OCI-LY1 (cell line): ENCODE measurements at regions not wholly inside any gene's neighbourhood (a gene's known extent, or its start where the extent isn't known, plus 50 kb on each side); places are given as distances from the start of the nearest gene placed in this dataset.

Experiments used
- H2AFZ ChIP-seq: fragments of 200-600 bp; sonication (generic), shearing (Covaris generic); 2 replicates; pipeline ENCODE4 v1.6.0; 2014; ENCODE audit warnings: antibody characterized with exemption, mild to moderate bottlenecking, low read length
- H3F3A ChIP-seq: fragments of 200-600 bp; sonication (generic), shearing (Covaris generic); 2 replicates; pipeline ENCODE4 v1.6.0; 2014; ENCODE audit warnings: mild to moderate bottlenecking, antibody characterized with exemption, low read length, moderate library complexity; ENCODE audit not compliant: insufficient read depth
- H3K27ac ChIP-seq: fragments of 200-600 bp; sonication (generic); 2 replicates; pipeline ENCODE4 v1.5.1; 2014; ENCODE audit warnings: low read length, mixed run types, mild to moderate bottlenecking, low read depth; ENCODE audit not compliant: poor library complexity, severe bottlenecking
- H3K27me3 ChIP-seq: fragments of 200-600 bp; sonication (generic); 2 replicates; pipeline ENCODE4 v1.6.0; 2014; ENCODE audit warnings: antibody characterized with exemption, mild to moderate bottlenecking, low read length, moderate library complexity; ENCODE audit not compliant: insufficient read depth
- H3K36me3 ChIP-seq: fragments of 200-600 bp; sonication (generic); 2 replicates; pipeline ENCODE4 v1.6.1; 2014; ENCODE audit warnings: mild to moderate bottlenecking, antibody characterized with exemption, low read length, moderate library complexity, mixed read lengths; ENCODE audit not compliant: insufficient read depth
- H3K4me1 ChIP-seq: fragments of 200-600 bp; sonication (generic); 2 replicates; pipeline ENCODE4 v1.5.1; 2014; ENCODE audit warnings: mild to moderate bottlenecking, low read length, moderate library complexity; ENCODE audit not compliant: insufficient read depth, severe bottlenecking
- H3K4me2 ChIP-seq: fragments of 200-600 bp; sonication (generic), shearing (Covaris generic); 2 replicates; pipeline ENCODE4 v1.6.1; 2014; ENCODE audit warnings: low read length
- H3K4me3 ChIP-seq: fragments of 200-600 bp; sonication (generic); 2 replicates; pipeline ENCODE4 v1.5.1; 2014; ENCODE audit warnings: low read length, low read depth, mild to moderate bottlenecking, mixed read lengths; ENCODE audit not compliant: poor library complexity, severe bottlenecking
- H3K79me2 ChIP-seq: fragments of 200-600 bp; shearing (Covaris generic); 2 replicates; pipeline ENCODE4 v1.6.1; 2016; ENCODE audit warnings: mixed run types, low read length, mixed read lengths; ENCODE audit not compliant: insufficient read depth
- H3K9ac ChIP-seq: fragments of 200-600 bp; sonication (generic), shearing (Covaris generic); 2 replicates; pipeline ENCODE4 v1.6.1; 2014; ENCODE audit warnings: mild to moderate bottlenecking, low read length, mixed read lengths
- H3K9me2 ChIP-seq: fragments of 200-600 bp; sonication (generic), shearing (Covaris generic); 2 replicates; pipeline ENCODE4 v1.6.1; 2014; ENCODE audit warnings: low read depth, mild to moderate bottlenecking, low read length, mixed read lengths
- H3K9me3 ChIP-seq: fragments of 200-600 bp; shearing (Covaris generic); 2 replicates; pipeline ENCODE4 v1.6.1; 2014; ENCODE audit warnings: low read length, mixed read lengths
- H4K20me1 ChIP-seq: fragments of 200-600 bp; sonication (generic), shearing (Covaris generic); 2 replicates; pipeline ENCODE4 v1.6.0; 2016; ENCODE audit warnings: mild to moderate bottlenecking, low read length; ENCODE audit not compliant: insufficient read depth
- CTCF ChIP-seq: fragments of 200-600 bp; sonication (generic), shearing (Covaris generic); IDR thresholded peaks from 2 replicates; pipeline ENCODE4 v1.5.1; 2017; ENCODE audit warnings: mild to moderate bottlenecking, antibody characterized with exemption, low read length, moderate library complexity, mixed read lengths
- EZH2 ChIP-seq: fragments of 200-600 bp; sonication (generic), shearing (Covaris generic); IDR thresholded peaks from 2 replicates; pipeline ENCODE4 v1.8.0; 2017; ENCODE audit warnings: borderline replicate concordance, mixed run types, mild to moderate bottlenecking, antibody characterized with exemption, low read length, moderate library complexity, mixed read lengths

- H3K4me3 ChIP-seq: no peak overlapping the region
- H3K27ac ChIP-seq: no peak overlapping the region
- no peak for TF ChIP-seq EZH2
These were observed 131.5 kb upstream of the ACVR2A start for GRCh38 chr2:147713349-147713748.

GRCh38 chr2:147712051-147712450 is 132.8 kb upstream of the ACVR2A start:
- no peak overlapping the region for H3K4me2 ChIP-seq
- no peaks in the 10 kb centered on the region for H4K20me1 ChIP-seq
- no peak overlapping the region for H3K9ac ChIP-seq
- H2AFZ ChIP-seq: no peak overlapping the region
- H3K9me2 ChIP-seq: no peaks in the 10 kb centered on the region
- no peaks in the 10 kb centered on the region for H3K79me2 ChIP-seq
- no peaks in the 10 kb centered on the region for H3K27me3 ChIP-seq
- no peak overlapping the region for H3K27ac ChIP-seq
- H3K36me3 ChIP-seq: no peaks in the 10 kb centered on the region
- H3K9me3 ChIP-seq: no peaks in the 10 kb centered on the region
- no peak for TF ChIP-seq CTCF
- no peaks in the 10 kb centered on the region for H3K4me1 ChIP-seq
- H3F3A ChIP-seq: no peaks in the 10 kb centered on the region
- no peak overlapping the region for H3K4me3 ChIP-seq

More at GRCh38 chr2:147713349-147713748, 131.5 kb upstream of the ACVR2A start:
- no peaks in the 10 kb centered on the region for H4K20me1 ChIP-seq
- H3K79me2 ChIP-seq: no peaks in the 10 kb centered on the region
- no peaks in the 10 kb centered on the region for H3K9me2 ChIP-seq
- H3F3A ChIP-seq: no peaks in the 10 kb centered on the region
- no peaks in the 10 kb centered on the region for H3K4me1 ChIP-seq
- no peak overlapping the region for H2AFZ ChIP-seq
- H3K27me3 ChIP-seq: no peaks in the 10 kb centered on the region
- H3K4me2 ChIP-seq: no peak overlapping the region
- no peaks in the 10 kb centered on the region for H3K36me3 ChIP-seq
- no peak overlapping the region for H3K9ac ChIP-seq
- no peaks in the 10 kb centered on the region for H3K9me3 ChIP-seq

GRCh38 chr2:147711031-147711430 is 133.8 kb upstream of the ACVR2A start:
- Histone ChIP-seq H3K27me3 (no peaks in the 10 kb centered on the region), H3K4me1 (no peaks in the 10 kb centered on the region)
- TF ChIP-seq CTCF (no peak), EZH2 (no peak)

GRCh38 chr2:147709655-147710054 is 135.2 kb upstream of the ACVR2A start:
- H4K20me1 ChIP-seq: no peaks in the 10 kb centered on the region
- no peaks in the 10 kb centered on the region for H3K36me3 ChIP-seq
- H2AFZ ChIP-seq: no peak overlapping the region
- no peaks in the 10 kb centered on the region for H3K79me2 ChIP-seq
- no peak overlapping the region for H3K27ac ChIP-seq
- no peaks in the 10 kb centered on the region for H3K27me3 ChIP-seq
- no peak overlapping the region for H3K4me3 ChIP-seq
- H3K9ac ChIP-seq: no peak overlapping the region
- TF ChIP-seq CTCF (no peak), EZH2 (no peak)
- H3K4me2 ChIP-seq: no peak overlapping the region
- no peaks in the 10 kb centered on the region for H3K4me1 ChIP-seq
- H3K9me2 ChIP-seq: no peaks in the 10 kb centered on the region
- H3K9me3 ChIP-seq: no peaks in the 10 kb centered on the region
- H3F3A ChIP-seq: no peaks in the 10 kb centered on the region

More at GRCh38 chr2:147711031-147711430, 133.8 kb upstream of the ACVR2A start:
- Histone ChIP-seq H3F3A (no peaks in the 10 kb centered on the region), H3K4me3 (no peak overlapping the region), H3K9ac (no peak overlapping the region), H3K4me2 (no peak overlapping the region), H3K9me3 (no peaks in the 10 kb centered on the region), H3K79me2 (no peaks in the 10 kb centered on the region), H2AFZ (no peak overlapping the region), H3K9me2 (no peaks in the 10 kb centered on the region), H3K36me3 (no peaks in the 10 kb centered on the region), H4K20me1 (no peaks in the 10 kb centered on the region), H3K27ac (no peak overlapping the region)
